NCI-H345 treated with DMSO at 0.1 percent for 48 hours (cell line): ENCODE measurements at regions not wholly inside any gene's neighbourhood (a gene's known extent, or its start where the extent isn't known, plus 50 kb on each side); places are given as distances from the start of the nearest gene placed in this dataset.
"Not testable (repeated sequence)": the region's sequence is repeated elsewhere in the genome, so short reads cannot be mapped to it uniquely, and the experiment has no call there.

ENCODE experiments used
- DNase-seq: peaks from one replicate; lab custom pipeline; 2025; ENCODE audit not compliant: unreplicated experiment; lab: John Stamatoyannopoulos, UW

DNA sequence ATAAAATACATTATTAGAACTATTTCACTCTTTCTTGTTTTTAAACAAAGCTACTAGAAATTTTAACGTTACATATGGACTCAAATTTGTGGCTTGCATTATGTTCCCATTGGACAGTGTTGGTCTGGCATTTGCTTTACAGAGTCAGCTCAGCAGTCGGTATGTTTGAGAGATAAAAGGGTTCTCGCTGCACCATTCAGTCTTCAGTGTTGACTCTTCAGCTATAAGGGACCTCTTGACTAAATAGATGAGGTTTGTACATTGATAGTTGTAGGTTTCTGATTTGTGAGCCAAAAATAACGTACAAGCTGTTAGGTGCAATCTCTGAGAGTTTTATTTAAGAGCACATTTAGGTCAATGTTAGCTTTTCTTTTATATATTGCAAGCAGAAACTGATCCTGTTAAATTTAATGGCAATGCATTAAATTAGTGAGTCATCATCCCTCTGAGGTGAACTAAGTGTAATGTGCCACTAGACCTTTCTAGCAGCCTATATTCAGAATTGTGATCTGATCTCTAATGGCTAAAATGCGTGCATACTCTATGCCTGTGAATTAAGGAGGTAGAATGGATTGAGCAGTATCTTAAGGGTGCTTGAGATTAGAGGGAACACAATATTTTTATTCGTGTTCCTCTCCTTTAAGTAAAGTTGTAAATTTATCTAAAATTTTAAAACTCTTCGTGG is 485.6 kb upstream of the SYNCRIP start:
- DNase-seq = no peak

GRCh38 chr6:86122086-86122485 is 479.4 kb upstream of the SYNCRIP start:
- no peak for DNase-seq

DNA sequence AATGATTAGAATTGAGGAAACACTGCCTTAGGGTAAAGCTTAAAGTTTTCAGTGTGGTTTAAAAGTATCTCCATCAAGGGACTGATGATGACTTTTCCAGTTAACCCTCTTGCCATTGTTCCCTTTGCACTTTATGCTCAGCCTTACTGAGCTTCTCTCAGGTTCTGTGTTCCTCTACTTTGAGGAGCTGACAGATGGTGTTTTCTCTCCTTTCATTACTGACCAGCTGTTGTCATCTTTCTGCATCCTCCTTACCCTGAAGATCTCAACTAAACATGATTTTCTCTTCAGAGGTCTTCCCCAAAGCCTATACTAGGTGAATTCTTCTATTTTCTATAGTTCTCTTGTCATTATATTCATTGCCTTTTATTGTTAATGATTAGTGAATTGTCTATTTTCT is 475.6 kb upstream of the SYNCRIP start:
- no peak for DNase-seq

GRCh38 chr6:86107985-86108384 is 465.3 kb upstream of the SYNCRIP start:
- no peak for DNase-seq

- DNase-seq = no peak
Observed at GRCh38 chr6:86087954-86088353, 445.3 kb upstream of the SYNCRIP start.

DNA sequence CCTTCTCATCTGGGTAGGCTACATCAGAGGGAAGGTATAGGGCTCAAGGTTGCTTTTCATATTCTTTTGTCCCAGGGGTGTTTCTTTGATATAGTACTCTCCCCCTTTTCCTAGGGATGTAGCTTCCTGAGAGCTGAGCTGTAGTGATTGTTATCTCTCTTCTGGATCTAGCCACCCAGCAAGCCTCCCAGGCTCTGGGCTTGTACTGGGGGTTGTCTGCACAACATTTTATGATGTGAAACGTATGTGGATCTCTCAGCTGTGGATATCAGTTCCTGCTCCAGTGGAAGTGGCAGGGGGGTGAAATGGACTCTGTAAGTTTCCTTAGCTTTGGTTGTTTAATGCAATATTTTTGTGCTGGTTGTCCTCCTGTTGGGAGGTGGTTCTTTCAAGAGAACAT is 437.3 kb upstream of the SYNCRIP start:
- DNase-seq = no peak

DNA sequence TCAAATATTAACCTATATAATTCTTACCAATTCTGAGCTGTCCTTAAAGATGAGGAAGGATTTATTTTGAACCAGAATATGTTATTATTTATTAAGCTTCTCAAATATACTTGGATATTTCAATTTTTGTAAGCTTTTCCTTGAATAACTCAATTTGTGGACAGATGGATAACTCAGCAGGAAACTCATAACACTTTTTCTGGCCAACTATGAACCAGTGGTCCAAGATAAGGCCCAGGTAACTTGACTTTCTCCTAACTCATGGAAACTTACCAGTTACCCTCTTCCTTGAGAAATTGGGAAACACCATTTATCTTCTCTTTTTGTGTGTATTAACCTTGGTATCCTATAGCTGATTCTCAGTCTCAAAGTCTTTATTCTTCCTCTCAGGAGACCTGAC is 427.5 kb upstream of the SYNCRIP start:
- DNase-seq = no peak

- DNase-seq = not testable (repeated sequence)
Observed at GRCh38 chr6:86065002-86065401, 422.3 kb upstream of the SYNCRIP start.

DNA sequence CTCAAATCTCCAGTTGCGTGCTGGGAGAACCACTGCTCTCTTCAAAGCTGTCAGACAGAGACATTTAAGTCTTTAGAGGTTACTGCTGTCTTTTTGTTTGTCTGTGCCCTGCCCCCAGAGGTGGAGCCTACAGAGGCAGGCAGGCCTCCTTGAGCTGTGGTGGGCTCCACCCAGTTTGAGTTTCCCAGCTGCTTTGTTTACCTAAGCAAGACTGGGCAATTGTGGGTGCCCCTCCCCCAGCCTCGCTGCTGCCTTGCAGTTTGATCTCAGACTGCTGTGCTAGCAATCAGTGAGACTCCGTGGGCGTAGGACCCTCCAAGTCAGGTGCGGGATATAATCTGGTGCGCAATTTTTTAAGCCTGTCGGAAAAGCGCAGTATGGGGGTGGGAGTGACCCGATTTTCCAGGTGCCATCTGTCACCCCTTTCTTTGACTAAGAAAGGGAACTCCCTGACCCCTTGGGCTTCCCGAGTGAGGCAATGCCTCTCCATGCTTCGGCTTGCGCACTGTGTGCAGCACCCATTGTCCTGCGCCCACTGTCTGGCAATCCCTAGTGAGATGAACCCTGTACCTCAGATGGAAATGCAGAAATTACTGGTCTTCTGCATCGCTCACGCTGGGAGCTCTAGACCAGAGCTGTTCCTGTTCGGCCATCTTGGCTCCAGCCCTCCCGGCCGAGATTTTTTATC is 414.8 kb upstream of the SYNCRIP start:
- DNase-seq = not testable (repeated sequence)

- DNase-seq = no peak
Observed at GRCh38 chr6:86045038-86045437, 402.4 kb upstream of the SYNCRIP start.

DNA sequence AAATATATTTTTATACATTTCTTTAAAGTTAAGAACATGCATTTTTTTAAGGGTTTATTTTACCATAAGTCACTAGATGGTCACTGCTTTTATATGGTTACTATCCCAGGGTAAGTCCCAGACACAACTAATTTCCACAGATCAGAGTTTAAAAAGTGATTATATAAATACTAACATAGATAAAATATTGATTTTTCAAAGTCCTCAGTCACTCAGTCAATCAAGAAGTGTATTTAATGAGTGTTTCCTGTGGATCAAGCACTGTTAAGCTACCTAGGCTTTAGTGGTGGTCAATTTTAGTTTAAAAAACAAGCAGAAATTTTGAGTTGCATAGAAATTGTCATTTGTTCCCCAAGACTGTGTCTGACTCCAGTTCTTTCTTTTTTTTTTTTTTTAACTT is 399.5 kb upstream of the SYNCRIP start:
- no peak for DNase-seq

DNA sequence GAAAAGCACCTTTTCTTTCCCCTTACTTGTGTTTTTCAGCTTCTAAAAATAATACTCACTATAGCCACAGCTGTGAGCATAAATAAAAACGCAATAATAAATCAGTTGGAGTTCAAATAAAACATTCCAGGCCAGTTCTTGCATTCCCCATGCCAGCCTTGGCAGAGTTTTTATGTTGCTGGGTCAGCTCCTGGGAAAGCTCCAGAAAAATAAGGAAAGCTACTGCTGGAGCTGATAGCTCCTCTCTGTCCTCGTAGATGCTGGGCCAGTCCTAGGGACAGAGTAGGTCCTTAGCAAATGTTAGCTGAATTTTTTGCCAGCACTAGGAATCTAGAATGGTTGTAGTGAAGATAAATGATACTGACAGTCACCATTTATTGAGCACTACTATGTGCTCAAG is 389.0 kb upstream of the SYNCRIP start:
- no peak for DNase-seq

- DNase-seq = no peak
Observed at GRCh38 chr6:86030875-86031274, 388.2 kb upstream of the SYNCRIP start.

GRCh38 chr6:86028776-86029175 is 386.1 kb upstream of the SYNCRIP start:
- no peak for DNase-seq

GRCh38 chr6:86026890-86027289 is 384.2 kb upstream of the SYNCRIP start:
- DNase-seq = not testable (repeated sequence)

DNA sequence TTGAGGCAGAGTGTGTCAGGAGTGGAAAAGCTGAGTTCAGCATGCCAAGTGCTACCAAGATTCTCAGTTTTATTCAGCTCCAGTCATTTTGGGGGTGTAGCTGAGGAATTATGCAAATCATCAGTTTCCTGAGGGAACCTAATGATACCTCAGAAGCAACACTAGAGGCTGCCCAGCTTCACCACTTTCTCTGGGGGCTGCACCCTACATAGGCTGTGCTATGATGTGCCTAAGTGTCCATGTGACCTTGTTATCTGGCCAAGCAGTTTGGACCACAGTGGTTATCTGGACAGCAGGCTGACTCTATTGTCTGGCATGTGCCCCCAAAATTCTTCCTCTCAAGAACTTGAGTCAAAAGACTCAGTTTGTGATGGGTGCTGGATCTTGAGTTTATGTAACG is 374.6 kb upstream of the SYNCRIP start:
- DNase-seq = no peak

DNA sequence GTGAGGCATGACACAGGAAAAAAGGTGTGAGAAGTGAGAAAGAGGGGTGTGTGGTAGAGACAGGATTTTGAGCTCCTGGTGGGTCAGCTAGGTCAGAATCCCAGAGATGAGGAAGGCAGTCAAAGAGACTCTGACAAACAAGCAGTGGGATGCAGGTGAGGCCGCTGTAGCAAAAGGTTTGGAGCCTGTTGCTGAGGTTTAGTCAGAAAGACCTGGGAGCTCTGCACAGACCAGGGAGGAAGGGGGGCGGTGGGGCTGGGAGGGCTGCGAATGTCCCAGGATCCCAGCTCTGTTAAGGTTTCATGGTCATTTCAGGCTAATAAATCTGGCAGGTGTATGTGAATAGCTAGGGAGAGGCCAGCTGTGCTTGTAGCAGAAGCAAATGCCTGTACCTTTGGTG is 373.9 kb upstream of the SYNCRIP start:
- DNase-seq = no peak

- DNase-seq = no peak
Observed at GRCh38 chr6:86016077-86016476, 373.4 kb upstream of the SYNCRIP start.

DNA sequence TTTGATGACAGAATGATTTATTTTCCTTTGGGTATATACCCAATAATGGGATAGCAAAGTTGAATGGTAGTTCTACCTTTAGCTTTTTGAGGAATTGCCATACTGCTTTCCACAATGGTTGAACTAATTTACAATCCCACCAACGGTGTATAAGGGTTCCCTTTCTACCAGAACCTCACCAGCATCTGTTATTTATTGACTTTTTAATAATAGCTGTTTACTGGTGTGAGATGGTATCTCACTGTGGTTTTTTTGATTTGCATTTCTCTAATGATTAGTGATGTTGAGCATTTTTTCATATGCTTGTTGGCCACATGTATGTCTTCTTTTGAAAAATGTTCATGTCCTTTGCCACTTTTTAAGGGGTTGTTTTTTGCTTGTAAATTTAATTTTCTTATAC is 370.3 kb upstream of the SYNCRIP start:
- not testable (repeated sequence) for DNase-seq

GRCh38 chr6:86010915-86011786 is 368.5 kb upstream of the SYNCRIP start:
- DNase-seq = no peak

DNA sequence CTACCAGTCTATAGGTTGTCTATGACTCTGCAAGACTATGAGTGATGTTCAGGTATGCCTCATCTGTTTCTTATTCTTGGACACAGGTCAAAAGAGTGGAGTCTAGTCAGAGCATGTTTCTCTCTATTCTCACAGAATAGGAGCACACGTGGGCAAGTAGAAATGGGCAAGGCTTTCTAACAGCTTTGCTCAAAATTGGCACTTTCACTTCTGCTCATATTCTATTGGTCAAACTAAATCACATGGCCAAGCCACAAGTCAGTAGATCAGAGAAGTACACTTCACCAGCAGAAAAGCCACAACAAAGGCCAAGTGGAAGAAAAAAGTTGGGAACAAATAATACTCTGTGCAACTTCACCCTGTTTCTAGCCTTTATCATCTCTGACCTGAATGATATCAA is 354.5 kb upstream of the SYNCRIP start:
- DNase-seq = no peak

GRCh38 chr6:85996034-85996375 is 353.3 kb upstream of the SYNCRIP start:
- no peak for DNase-seq
